Pancreas (tissue), 10 donors: ENCODE measurements at regions not wholly inside any gene's neighbourhood (a gene's known extent, or its start where the extent isn't known, plus 50 kb on each side); places are given as distances from the start of the nearest gene placed in this dataset.
"Not testable (repeated sequence)": the region's sequence is repeated elsewhere in the genome, so short reads cannot be mapped to it uniquely, and the experiment has no call there.

Experiments used
- ATAC-seq, 4 donors: fragments of 200-7000 bp; cut with Tn5 transposase; one replicate each; pipeline versions ENCODE4 v1.8.0 to v1.9.1; 2020; ENCODE audit warnings: mild to moderate bottlenecking in 4 of 4, moderate library complexity in 4 of 4
- DNase-seq, 6 donors: peaks; one replicate each; pipeline ENCODE4 v3.0.0-alpha.2; 2020
- FAIRE-seq: peaks from 2 replicates; lab custom pipeline; 2012; peaks lifted over from hg19 to GRCh38; lab: Jason Lieb, UNC
- H3K27ac ChIP-seq, 4 donors: fragments of 200-600 bp; sonication (generic); 1 replicate in 3 of 4; 2 replicates in 1 of 4; pipeline versions ENCODE4 v1.5.0 to v1.8.0; 2020
- H3K27me3 ChIP-seq, 4 donors: fragments of 200-600 bp; one replicate each; pipeline ENCODE4 v1.8.0; 2021
- H3K36me3 ChIP-seq, 3 donors: fragments of 200-600 bp; sonication (generic) in 1 of 3; one replicate each; pipeline versions ENCODE4 v1.5.0 to v1.8.0; 2020 to 2021
- H3K4me1 ChIP-seq, 3 donors: fragments of 200-600 bp; one replicate each; pipeline ENCODE4 v1.8.0; 2021
- H3K4me3 ChIP-seq, 4 donors: fragments of 200-600 bp; sonication (generic) in 2 of 4; one replicate each; pipeline versions ENCODE4 v1.5.0 to v1.8.0; 2020 to 2021
- H3K9me3 ChIP-seq, 4 donors: fragments of 200-600 bp; one replicate each; pipeline ENCODE4 v1.8.0; 2021
- WGBS, 2 donors: extraction: QIAGEN DNeasy Blood & Tissue Kit; methylation state at CpG; one replicate each; pipeline ENCODE4 v1.1.7; 2013; 5-methylcytosine and 5-hydroxymethylcytosine counted together
- intact Hi-C, 3 donors: fragments of 100-400 bp; cut with DNase I; formaldehyde crosslinking; loops; one replicate each; pipeline versions ENCODE4 v1.11.1 to v1.14.2; 2022
- TF ChIP-seq, protein P1 (sequence below), 4 donors: fragments of 200-600 bp; sonication (generic) in 3 of 4; IDR thresholded peaks; one replicate each; pipeline versions ENCODE4 v1.5.0 to v1.8.0; 2021; ENCODE audit warnings: antibody characterized with exemption in 4 of 4
- donor health status: healthy with polysubstance abuse.
- donor health status: DM: no; HTN: no; CAD: no; lungs with moderate emphysema.
- donor health status: DM: no; HTN: no; CAD: no.
- donor health status: control.
- donor health status: control.
- donor health status: Bipolar disorder and iron deficiency.
- donor health status: DM: yes; HTN: yes; CAD: no.
- donor health status: DM: no; HTN: no; CAD: no.
- donor health status: DM: no; HTN: no; CAD: no.
- donor health status: DM: yes; HTN: yes; CAD: no.

DNA sequence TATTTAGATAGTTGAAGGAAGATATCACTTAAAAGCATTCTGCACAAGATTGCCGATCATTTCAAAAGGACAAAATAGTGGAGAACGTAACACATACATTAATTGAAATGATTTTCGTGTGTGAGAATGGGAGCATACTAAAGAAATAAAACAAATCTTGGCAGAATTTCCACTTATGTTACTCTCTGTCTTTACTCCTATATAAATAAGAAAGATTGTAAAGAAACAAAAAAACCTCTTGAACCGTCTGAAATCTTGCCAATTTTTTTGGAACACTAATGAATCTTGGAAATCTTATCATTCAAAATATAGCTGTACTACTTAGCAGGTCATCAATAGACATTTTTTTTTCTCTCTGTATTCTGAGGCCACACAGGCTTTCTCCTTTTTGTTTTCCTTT lies 528.8 kb upstream of the NCAM2 start:
- no peak for FAIRE-seq

GRCh38 chr21:20486303-20486702 lies 511.9 kb upstream of the NCAM2 start:
- TF ChIP-seq, protein P1, sequence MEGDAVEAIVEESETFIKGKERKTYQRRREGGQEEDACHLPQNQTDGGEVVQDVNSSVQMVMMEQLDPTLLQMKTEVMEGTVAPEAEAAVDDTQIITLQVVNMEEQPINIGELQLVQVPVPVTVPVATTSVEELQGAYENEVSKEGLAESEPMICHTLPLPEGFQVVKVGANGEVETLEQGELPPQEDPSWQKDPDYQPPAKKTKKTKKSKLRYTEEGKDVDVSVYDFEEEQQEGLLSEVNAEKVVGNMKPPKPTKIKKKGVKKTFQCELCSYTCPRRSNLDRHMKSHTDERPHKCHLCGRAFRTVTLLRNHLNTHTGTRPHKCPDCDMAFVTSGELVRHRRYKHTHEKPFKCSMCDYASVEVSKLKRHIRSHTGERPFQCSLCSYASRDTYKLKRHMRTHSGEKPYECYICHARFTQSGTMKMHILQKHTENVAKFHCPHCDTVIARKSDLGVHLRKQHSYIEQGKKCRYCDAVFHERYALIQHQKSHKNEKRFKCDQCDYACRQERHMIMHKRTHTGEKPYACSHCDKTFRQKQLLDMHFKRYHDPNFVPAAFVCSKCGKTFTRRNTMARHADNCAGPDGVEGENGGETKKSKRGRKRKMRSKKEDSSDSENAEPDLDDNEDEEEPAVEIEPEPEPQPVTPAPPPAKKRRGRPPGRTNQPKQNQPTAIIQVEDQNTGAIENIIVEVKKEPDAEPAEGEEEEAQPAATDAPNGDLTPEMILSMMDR (IDR thresholded peaks at IDR 0.05), result no peak
- ATAC-seq (no peak), FAIRE-seq (no peak), DNase-seq (no peak)
- Histone ChIP-seq H3K27ac (no peak overlapping the region), H3K4me1 (no peaks in the 10 kb centered on the region), H3K27me3 (peaks cover 0 to 3% (median 0%) of the 10 kb centered on the region in 4 donors), H3K36me3 (no peaks in the 10 kb centered on the region), H3K9me3 (no peaks in the 10 kb centered on the region), H3K4me3 (no peak overlapping the region)
- intact Hi-C loops, result no loop called here

More for the DNA sequence above, 528.8 kb upstream of the NCAM2 start:
- Histone ChIP-seq H3K27ac (no peak overlapping the region), H3K9me3 (no peaks in the 10 kb centered on the region), H3K36me3 (no peaks in the 10 kb centered on the region), H3K4me3 (no peak overlapping the region), H3K4me1 (no peaks in the 10 kb centered on the region), H3K27me3 (no peaks in the 10 kb centered on the region)
- WGBS, 2 donors, result 49 to 58% methylated on average over 4 of the region's 4 CpGs
- no peak for ATAC-seq
- intact Hi-C loops, result no loop called here
- DNase-seq, result no peak
- TF ChIP-seq, protein P1 (IDR thresholded peaks at IDR 0.05), result no peak

- intact Hi-C loops, result not testable (repeated sequence)
These were observed 495.3 kb upstream of the NCAM2 start for GRCh38 chr21:20502915-20503314.

DNA sequence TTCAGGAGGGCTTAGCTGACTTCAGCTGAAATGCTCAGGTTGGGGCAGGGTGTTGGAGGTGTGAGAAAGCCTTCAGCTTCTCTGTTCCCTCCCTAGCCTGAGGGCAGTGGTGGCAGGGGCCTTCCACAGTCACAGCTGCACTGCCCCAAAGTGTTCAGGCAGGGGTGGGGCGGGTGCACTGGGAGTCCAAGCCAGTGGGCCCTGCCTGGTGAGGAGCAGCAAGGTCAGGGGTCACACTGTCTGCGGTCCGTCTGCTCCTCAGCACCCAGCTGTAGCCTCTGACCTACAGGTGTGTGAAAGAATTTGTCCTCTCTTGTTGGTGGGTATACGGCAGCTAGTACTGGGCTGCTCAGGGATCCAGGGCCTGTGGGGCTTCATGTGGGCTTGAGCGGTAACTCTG lies 490.4 kb upstream of the NCAM2 start:
- ATAC-seq, result no peak

More at GRCh38 chr21:20502915-20503314, 495.3 kb upstream of the NCAM2 start:
- not testable (repeated sequence) for H3K36me3 ChIP-seq, H3K4me3 ChIP-seq, H3K27me3 ChIP-seq, H3K9me3 ChIP-seq, DNase-seq, ATAC-seq, H3K4me1 ChIP-seq, FAIRE-seq, H3K27ac ChIP-seq
- WGBS, 2 donors, result 39 to 50% methylated on average over 3 of the region's 3 CpGs

DNA sequence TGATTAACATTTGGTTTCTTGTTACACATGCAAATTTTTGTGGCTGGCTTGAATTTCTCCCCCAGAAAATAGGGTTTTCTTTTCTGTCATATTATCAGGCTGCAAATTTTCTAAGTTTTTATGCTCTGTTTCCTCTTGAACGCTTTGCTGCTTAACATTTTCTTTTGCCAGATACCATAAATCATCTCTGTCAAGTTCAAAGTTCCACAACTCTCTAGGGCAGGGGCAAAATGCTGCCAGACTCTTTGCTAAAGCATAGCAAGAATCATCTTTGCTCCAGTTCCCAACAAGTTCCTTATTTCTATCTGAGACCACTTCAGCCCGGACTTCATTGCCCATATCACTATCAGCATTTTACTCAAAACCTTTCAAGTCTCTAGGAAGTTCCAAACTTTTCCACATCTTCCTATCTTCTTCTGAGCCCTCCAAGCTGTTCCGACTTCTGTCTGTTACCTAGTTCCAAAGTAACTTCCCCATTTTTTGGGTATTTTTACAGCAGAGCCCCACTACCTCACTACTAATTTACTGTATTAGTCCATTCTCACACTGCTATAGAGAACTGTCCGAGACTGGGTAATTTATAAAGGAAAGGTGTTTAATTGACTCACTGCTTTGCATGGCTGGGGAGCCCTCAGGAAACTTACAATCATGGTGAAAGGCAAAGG lies 486.9 kb upstream of the NCAM2 start:
- Histone ChIP-seq H3K4me3 (no peak overlapping the region), H3K27me3 (no peaks in the 10 kb centered on the region), H3K27ac (no peak overlapping the region), H3K36me3 (no peaks in the 10 kb centered on the region), H3K4me1 (no peaks in the 10 kb centered on the region), H3K9me3 (no peaks in the 10 kb centered on the region)
- intact Hi-C loops, result no loop called here
- 36 to 47% methylated on average over 4 of the region's 4 CpGs for WGBS, 2 donors
- FAIRE-seq, result no peak
- DNase-seq, result no peak
- no peak for ATAC-seq
- TF ChIP-seq, protein P1 (IDR thresholded peaks at IDR 0.05), result no peak

More for the DNA sequence above, 490.4 kb upstream of the NCAM2 start:
- FAIRE-seq, result no peak
- intact Hi-C loops, result no loop called here
- peak in 1 of 6 donors; percentile 35 for DNase-seq
- no peaks in the 10 kb centered on the region for H3K4me1 ChIP-seq
- H3K9me3 ChIP-seq, result no peaks in the 10 kb centered on the region
- no peak overlapping the region for H3K4me3 ChIP-seq
- H3K36me3 ChIP-seq, result no peaks in the 10 kb centered on the region
- WGBS, 2 donors, result 76% methylated on average over 5 of the region's 5 CpGs
- H3K27me3 ChIP-seq, result no peaks in the 10 kb centered on the region
- TF ChIP-seq, protein P1 (IDR thresholded peaks at IDR 0.05), result no peak
- H3K27ac ChIP-seq, result no peak overlapping the region
